NB4 (cell line): ENCODE measurements at regions not wholly inside any gene's neighbourhood (a gene's known extent, or its start where the extent isn't known, plus 50 kb on each side); places are given as distances from the start of the nearest gene placed in this dataset.

Experiments
- CTCF ChIP-seq: IDR thresholded peaks from one replicate; pipeline ENCODE4 v1.5.1; 2012; ENCODE audit warnings: low read depth, low read length
- MAX ChIP-seq: IDR thresholded peaks from 2 replicates; pipeline ENCODE4 v1.6.1; 2011; ENCODE audit warnings: low read depth, low read length
- MYC ChIP-seq: IDR thresholded peaks from 2 replicates; pipeline ENCODE4 v1.6.1; 2011; ENCODE audit warnings: low read depth, low read length
- POLR2A ChIP-seq: IDR thresholded peaks from 2 replicates; pipeline ENCODE4 v1.6.1; 2011; ENCODE audit warnings: mild to moderate bottlenecking; ENCODE audit not compliant: insufficient read length; ENCODE audit errors: extremely low read depth

- TF ChIP-seq MAX (no peak), CTCF (no peak), POLR2A (no peak), MYC (no peak)
Measured at GRCh38 chr9:18137815-18138214, 336.1 kb upstream of the ADAMTSL1 start.
